ENCODE measurements at regions not wholly inside any gene's neighbourhood (a gene's known extent, or its start where the extent isn't known, plus 50 kb on each side); places are given as distances from the start of the nearest gene placed in this dataset.
A peak's percentile ranks its signal among the peaks of the same experiment; 100 is the strongest.

- Mint-ChIP-seq H3K9me3 (ENCODE audit: low read depth) (peaks cover 7% of the 10 kb centered on the region), H3K4me1 (ENCODE audit: low read depth) (peaks cover 7% of the 10 kb centered on the region), H3K36me3 (ENCODE audit: low read depth) (no peaks in the 10 kb centered on the region), H3K27me3 (ENCODE audit: low read depth) (no peaks in the 10 kb centered on the region), H3K27ac (ENCODE audit: unreplicated experiment) (peak overlapping the region; percentile 55), H3K4me3 (ENCODE audit: unreplicated experiment) (peak overlapping the region; percentile 87)
- TF ChIP-seq CTCF (IDR thresholded peaks at IDR 0.05) = no peak
- no peak for DNase-seq (ENCODE audit: low spot score)
These were observed 113.0 kb upstream of the VAMP7 start for GRCh38 chrX:155767876-155768769.

- peaks cover 7% of the 10 kb centered on the region for H3K9me3 Mint-ChIP-seq (ENCODE audit: low read depth)
- H3K4me3 Mint-ChIP-seq (ENCODE audit: unreplicated experiment) = peak overlapping the region; percentile 87
- peaks cover 7% of the 10 kb centered on the region for H3K4me1 Mint-ChIP-seq (ENCODE audit: low read depth)
- H3K27me3 Mint-ChIP-seq (ENCODE audit: low read depth) = no peaks in the 10 kb centered on the region
- TF ChIP-seq CTCF (IDR thresholded peaks at IDR 0.05) = no peak
- no peaks in the 10 kb centered on the region for H3K36me3 Mint-ChIP-seq (ENCODE audit: low read depth)
- H3K27ac Mint-ChIP-seq (ENCODE audit: unreplicated experiment) = peak overlapping the region; percentile 89
- no peak for DNase-seq (ENCODE audit: low spot score)
These were observed 113.9 kb upstream of the VAMP7 start for GRCh38 chrX:155767051-155767875.

GRCh38 chrX:155766321-155766720 is 114.8 kb upstream of the VAMP7 start:
- DNase-seq (ENCODE audit: low spot score) = no peak
- Mint-ChIP-seq H3K27me3 (ENCODE audit: low read depth) (no peaks in the 10 kb centered on the region), H3K4me1 (ENCODE audit: low read depth) (peaks cover 7% of the 10 kb centered on the region), H3K27ac (ENCODE audit: unreplicated experiment) (no peak overlapping the region), H3K9me3 (ENCODE audit: low read depth) (peaks cover 11% of the 10 kb centered on the region), H3K4me3 (ENCODE audit: unreplicated experiment) (peak overlapping the region; percentile 87), H3K36me3 (ENCODE audit: low read depth) (peaks cover 1% of the 10 kb centered on the region)
- TF ChIP-seq CTCF (IDR thresholded peaks at IDR 0.05) = no peak

- TF ChIP-seq CTCF (IDR thresholded peaks at IDR 0.05) = no peak
- peaks cover 1% of the 10 kb centered on the region for H3K36me3 Mint-ChIP-seq (ENCODE audit: low read depth)
- H3K4me1 Mint-ChIP-seq (ENCODE audit: low read depth) = no peaks in the 10 kb centered on the region
- no peak for DNase-seq (ENCODE audit: low spot score)
- H3K9me3 Mint-ChIP-seq (ENCODE audit: low read depth) = peaks cover 8% of the 10 kb centered on the region
- H3K27me3 Mint-ChIP-seq (ENCODE audit: low read depth) = no peaks in the 10 kb centered on the region
- no peak overlapping the region for H3K27ac Mint-ChIP-seq (ENCODE audit: unreplicated experiment)
- H3K4me3 Mint-ChIP-seq (ENCODE audit: unreplicated experiment) = no peak overlapping the region
These were observed 120.0 kb upstream of the VAMP7 start for GRCh38 chrX:155761185-155761584.

- TF ChIP-seq CTCF (IDR thresholded peaks at IDR 0.05) = no peak
- H3K36me3 Mint-ChIP-seq (ENCODE audit: low read depth) = peaks cover 1% of the 10 kb centered on the region
- no peak overlapping the region for H3K27ac Mint-ChIP-seq (ENCODE audit: unreplicated experiment)
- H3K4me3 Mint-ChIP-seq (ENCODE audit: unreplicated experiment) = no peak overlapping the region
- peaks cover 6% of the 10 kb centered on the region for H3K4me1 Mint-ChIP-seq (ENCODE audit: low read depth)
- no peaks in the 10 kb centered on the region for H3K27me3 Mint-ChIP-seq (ENCODE audit: low read depth)
- DNase-seq (ENCODE audit: low spot score) = no peak
- peaks cover 8% of the 10 kb centered on the region for H3K9me3 Mint-ChIP-seq (ENCODE audit: low read depth)
These were observed 123.9 kb upstream of the VAMP7 start for GRCh38 chrX:155757046-155757759.
